D721Med (cell line): ENCODE measurements at regions not wholly inside any gene's neighbourhood (a gene's known extent, or its start where the extent isn't known, plus 50 kb on each side); places are given as distances from the start of the nearest gene placed in this dataset.

ENCODE experiments used
- DNase-seq: peaks from one replicate; pipeline ENCODE4 v3.0.0; 2011; ENCODE audit warnings: low spot score; ENCODE audit not compliant: insufficient read length
- FAIRE-seq: peaks from 2 replicates; lab custom pipeline; 2011; peaks lifted over from hg19 to GRCh38; lab: Jason Lieb, UNC
- CTCF ChIP-seq: IDR thresholded peaks from 2 replicates; pipeline ENCODE4 v1.5.1; 2012; ENCODE audit warnings: mild to moderate bottlenecking, control low read depth; ENCODE audit not compliant: insufficient read depth; ENCODE audit errors: missing control alignments

GRCh38 chr6:113488061-113488460 is 369.1 kb upstream of the MARCKS start:
- DNase-seq, result no peak
- FAIRE-seq, result no peak
- no peak for TF ChIP-seq CTCF

- DNase-seq (no peak), FAIRE-seq (no peak)
- TF ChIP-seq CTCF, result no peak
Observed at GRCh38 chr6:113488812-113489685, 368.1 kb upstream of the MARCKS start.

GRCh38 chr6:113489952-113490746 is 367.0 kb upstream of the MARCKS start:
- no peak for TF ChIP-seq CTCF
- DNase-seq (no peak), FAIRE-seq (no peak)

GRCh38 chr6:113491376-113491775 is 365.8 kb upstream of the MARCKS start:
- DNase-seq, result no peak
- TF ChIP-seq CTCF, result no peak
- FAIRE-seq, result no peak

- no peak for TF ChIP-seq CTCF
- DNase-seq, result no peak
- no peak for FAIRE-seq
Observed at GRCh38 chr6:113493991-113494390, 363.2 kb upstream of the MARCKS start.

GRCh38 chr6:113495521-113495920 is 361.6 kb upstream of the MARCKS start:
- no peak for DNase-seq

More at GRCh38 chr6:113495521-113495920, 361.6 kb upstream of the MARCKS start:
- FAIRE-seq, result no peak
- no peak for TF ChIP-seq CTCF
